ENCODE measurements at regions not wholly inside any gene's neighbourhood (a gene's known extent, or its start where the extent isn't known, plus 50 kb on each side); places are given as distances from the start of the nearest gene placed in this dataset.

- Histone ChIP-seq H3K27me3 (no peaks in the 10 kb centered on the region), H3K9me3 (no peaks in the 10 kb centered on the region), H3K4me1 (no peaks in the 10 kb centered on the region), H3K4me3 (no peak overlapping the region), H3K27ac (no peak overlapping the region), H3K36me3 (no peaks in the 10 kb centered on the region)
- in situ Hi-C loops (cut with MboI; ENCODE audit: low sequenced_read_pairs in 4 of 4): no loop called here
- no peak for ATAC-seq
- intact Hi-C loops (cut with DNase I; ENCODE audit: low total_unique reads): no loop called here
- DNase-seq: no peak
- no peak for TF ChIP-seq POLR2A (IDR thresholded peaks at IDR 0.05)
These were observed 366.2 kb upstream of the SPRED2 start for GRCh38 chr2:65798641-65799040.

GRCh38 chr2:65794994-65795393 lies 362.6 kb upstream of the SPRED2 start:
- ATAC-seq (no peak), DNase-seq (no peak)
- intact Hi-C loops (cut with DNase I; ENCODE audit: low total_unique reads) (no loop called here), in situ Hi-C loops (cut with MboI; ENCODE audit: low sequenced_read_pairs in 4 of 4) (no loop called here)
- H3K27me3 ChIP-seq: no peaks in the 10 kb centered on the region
- no peaks in the 10 kb centered on the region for H3K4me1 ChIP-seq
- no peak overlapping the region for H3K4me3 ChIP-seq
- TF ChIP-seq POLR2A (IDR thresholded peaks at IDR 0.05): no peak
- no peak for TF ChIP-seq CTCF (IDR thresholded peaks at IDR 0.05 in 4 of 5, conservative IDR thresholded peaks at IDR 0.05 in 1 of 5)
- H3K9me3 ChIP-seq: no peaks in the 10 kb centered on the region
- H3K27ac ChIP-seq: no peak overlapping the region
- H3K36me3 ChIP-seq: no peaks in the 10 kb centered on the region

GRCh38 chr2:65791404-65791975 lies 359.1 kb upstream of the SPRED2 start:
- ATAC-seq (no peak), DNase-seq (no peak)
- intact Hi-C loops (cut with DNase I; ENCODE audit: low total_unique reads): no loop called here
- in situ Hi-C loops (cut with MboI; ENCODE audit: low sequenced_read_pairs in 4 of 4): no loop called here
- TF ChIP-seq CTCF (IDR thresholded peaks at IDR 0.05 in 4 of 5, conservative IDR thresholded peaks at IDR 0.05 in 1 of 5): no peak
- TF ChIP-seq POLR2A (IDR thresholded peaks at IDR 0.05): no peak
- H3K27ac ChIP-seq: no peak overlapping the region
- H3K4me1 ChIP-seq: no peaks in the 10 kb centered on the region
- H3K27me3 ChIP-seq: no peaks in the 10 kb centered on the region
- H3K36me3 ChIP-seq: no peaks in the 10 kb centered on the region
- H3K9me3 ChIP-seq: no peaks in the 10 kb centered on the region
- H3K4me3 ChIP-seq: no peak overlapping the region

GRCh38 chr2:65790676-65790935 lies 358.2 kb upstream of the SPRED2 start:
- no peak overlapping the region for H3K27ac ChIP-seq
- H3K9me3 ChIP-seq: no peaks in the 10 kb centered on the region
- H3K27me3 ChIP-seq: no peaks in the 10 kb centered on the region
- in situ Hi-C loops (cut with MboI; ENCODE audit: low sequenced_read_pairs in 4 of 4) (no loop called here), intact Hi-C loops (cut with DNase I; ENCODE audit: low total_unique reads) (no loop called here)
- H3K4me3 ChIP-seq: no peak overlapping the region
- H3K4me1 ChIP-seq: no peaks in the 10 kb centered on the region
- TF ChIP-seq CTCF (IDR thresholded peaks at IDR 0.05 in 4 of 5, conservative IDR thresholded peaks at IDR 0.05 in 1 of 5) (no peak), POLR2A (IDR thresholded peaks at IDR 0.05) (no peak)
- ATAC-seq: no peak
- no peak for DNase-seq
- H3K36me3 ChIP-seq: no peaks in the 10 kb centered on the region

GRCh38 chr2:65789923-65790675 lies 357.7 kb upstream of the SPRED2 start:
- Histone ChIP-seq H3K27me3 (no peaks in the 10 kb centered on the region), H3K4me3 (no peak overlapping the region), H3K4me1 (no peaks in the 10 kb centered on the region), H3K36me3 (no peaks in the 10 kb centered on the region), H3K27ac (no peak overlapping the region), H3K9me3 (no peaks in the 10 kb centered on the region)
- in situ Hi-C loops (cut with MboI; ENCODE audit: low sequenced_read_pairs in 4 of 4): no loop called here
- ATAC-seq: no peak
- no peak for TF ChIP-seq POLR2A (IDR thresholded peaks at IDR 0.05)
- TF ChIP-seq CTCF (IDR thresholded peaks at IDR 0.05 in 4 of 5, conservative IDR thresholded peaks at IDR 0.05 in 1 of 5): no peak
- intact Hi-C loops (cut with DNase I; ENCODE audit: low total_unique reads): no loop called here
- DNase-seq: no peak
